Endothelial cell of umbilical vein (primary cell): ENCODE measurements at regions not wholly inside any gene's neighbourhood (a gene's known extent, or its start where the extent isn't known, plus 50 kb on each side); places are given as distances from the start of the nearest gene placed in this dataset.

Experiments
- BruUV-seq: library from RNA; stranded (reverse); fragments of 400-500 nt; replicated peaks from 2 replicates; lab custom pipeline; 2021; lab: Mats Ljungman, UMichigan
- CTCF ChIA-PET: fragments of 300-600, 350-600 bp; sonication (Branson Sonifier 250); formaldehyde crosslinking; loops from one replicate; lab custom pipeline; 2021; ENCODE audit warnings: antibody characterized with exemption, inconsistent platforms; lab: Charles Lee
- POLR2A ChIA-PET: fragments of 300-600, 350-600 bp; sonication (Branson Sonifier 250); formaldehyde crosslinking; loops from one replicate; lab custom pipeline; 2021; ENCODE audit warnings: antibody characterized with exemption, inconsistent platforms; lab: Charles Lee
- DNase-seq: peaks from one replicate; pipeline ENCODE4 v3.0.0-alpha.2; 2011; ENCODE audit warnings: low read depth, low spot score
- FAIRE-seq: peaks from 2 replicates; lab custom pipeline; 2011; peaks lifted over from hg19 to GRCh38; lab: Jason Lieb, UNC
- H2AFZ ChIP-seq: 2 replicates; pipeline ENCODE4 v1.6.0; 2012; ENCODE audit warnings: low read depth, low read length, control low read depth, inconsistent platforms
- H3K27ac ChIP-seq: 2 replicates; pipeline ENCODE4 v1.5.1; 2011; ENCODE audit warnings: low read depth, mild to moderate bottlenecking, control low read depth, low read length, moderate library complexity; ENCODE audit not compliant: insufficient read depth
- H3K27me3 ChIP-seq, 2 experiments: 2 replicates each; pipeline versions ENCODE4 v1.6.0 to v1.6.1; 2011; ENCODE audit warnings: low read length in 2 of 2, mixed read lengths in 1 of 2; ENCODE audit not compliant: control insufficient read depth in 2 of 2, insufficient read depth in 2 of 2
- H3K36me3 ChIP-seq, 2 experiments: 2 replicates in 1 of 2; 3 replicates in 1 of 2; pipeline ENCODE4 v1.5.1; 2011; ENCODE audit warnings: low read length in 2 of 2, mild to moderate bottlenecking in 1 of 2, moderate library complexity in 1 of 2; ENCODE audit not compliant: control insufficient read depth in 2 of 2, insufficient read depth in 2 of 2; ENCODE audit errors: extremely low read depth in 1 of 2
- H3K4me1 ChIP-seq: 3 replicates; pipeline ENCODE4 v1.5.1; 2011; ENCODE audit warnings: mild to moderate bottlenecking, low read length; ENCODE audit not compliant: control insufficient read depth, insufficient read depth; ENCODE audit errors: extremely low read depth
- H3K4me2 ChIP-seq: 2 replicates; pipeline ENCODE4 v1.6.1; 2011; ENCODE audit warnings: low read length, control low read depth, mixed read lengths; ENCODE audit not compliant: insufficient read depth
- H3K4me3 ChIP-seq, 3 experiments: fragments of 200-600 bp in 1 of 3; sonication (generic), shearing (Covaris generic) in 1 of 3; replicated peaks in 1 of 3; 2 replicates each; pipeline ENCODE4 v1.5.1; 2011 to 2016; ENCODE audit warnings: control low read depth in 3 of 3, low read length in 3 of 3, mild to moderate bottlenecking in 2 of 3, inconsistent platforms in 1 of 3, low read depth in 1 of 3, moderate library complexity in 1 of 3; ENCODE audit not compliant: insufficient read depth in 1 of 3
- H3K79me2 ChIP-seq: 2 replicates; pipeline ENCODE4 v1.6.0; 2012; ENCODE audit warnings: low read length, inconsistent platforms; ENCODE audit not compliant: control insufficient read depth, insufficient read depth
- H3K9ac ChIP-seq: replicated peaks from 2 replicates; pipeline ENCODE3; 2011; ENCODE audit warnings: low read length, control low read depth; ENCODE audit not compliant: insufficient read depth; ENCODE audit errors: extremely low read depth
- H3K9me1 ChIP-seq: replicated peaks from 3 replicates; pipeline ENCODE4 v1.6.0; 2011; ENCODE audit warnings: mild to moderate bottlenecking, low read length; ENCODE audit not compliant: control insufficient read depth, insufficient read depth; ENCODE audit errors: extremely low read depth
- H3K9me3 ChIP-seq: replicated peaks from 2 replicates; pipeline ENCODE4 v1.5.1; 2012; ENCODE audit warnings: low read length, inconsistent platforms; ENCODE audit not compliant: control insufficient read depth, insufficient read depth
- H4K20me1 ChIP-seq: replicated peaks from 2 replicates; pipeline ENCODE3; 2011; ENCODE audit warnings: mild to moderate bottlenecking, low read length; ENCODE audit not compliant: control insufficient read depth, insufficient read depth; ENCODE audit errors: extremely low read depth
- EZH2 ChIP-seq: IDR thresholded peaks from 2 replicates; pipeline ENCODE4 v1.6.1; 2012; ENCODE audit warnings: borderline replicate concordance, low read depth, mild to moderate bottlenecking, moderate library complexity, low read length, inconsistent platforms; ENCODE audit not compliant: severe bottlenecking
- FOS ChIP-seq: IDR thresholded peaks from 2 replicates; pipeline ENCODE4 v1.6.1; 2011; ENCODE audit warnings: mild to moderate bottlenecking, low read length, moderate library complexity, borderline replicate concordance; ENCODE audit not compliant: insufficient read depth
- GATA2 ChIP-seq: IDR thresholded peaks from 2 replicates; pipeline ENCODE4 v1.7.0; 2011; ENCODE audit warnings: low read depth, mild to moderate bottlenecking, moderate library complexity, mixed read lengths, low read length; ENCODE audit not compliant: insufficient read length, insufficient read depth
- JUN ChIP-seq: IDR thresholded peaks from 2 replicates; pipeline ENCODE4 v1.6.1; 2011; ENCODE audit warnings: borderline replicate concordance, low read depth; ENCODE audit not compliant: insufficient read length, insufficient read depth
- MYC ChIP-seq: IDR thresholded peaks from one replicate; pipeline ENCODE4 v1.6.1; 2011; ENCODE audit warnings: mild to moderate bottlenecking, low read depth, low read length
- POLR2A ChIP-seq: IDR thresholded peaks from 2 replicates; pipeline ENCODE4 v1.6.1; 2012; ENCODE audit warnings: low read depth, mild to moderate bottlenecking, control low read depth, low read length
- POLR2AphosphoS5 ChIP-seq: IDR thresholded peaks from 2 replicates; pipeline ENCODE4 v1.6.1; 2012; ENCODE audit warnings: low read depth, mild to moderate bottlenecking, control low read depth, low read length, moderate library complexity; ENCODE audit not compliant: insufficient read depth
- dilution Hi-C: fragments of 300-500 bp; cut with MboI; formaldehyde crosslinking; loops from one replicate; pipeline ENCODE4 v1.15.0; 2019; ENCODE audit warnings: low sequenced_read_pairs; ENCODE audit not compliant: extremely low pct_ligation_motif_present
- intact Hi-C: fragments of 100-400 bp; cut with micrococcal nuclease; formaldehyde crosslinking; loops from one replicate; pipeline ENCODE4 v1.10.0; 2022
- TF ChIP-seq, protein P1 (sequence below), 2 donors: IDR thresholded peaks; 1 replicate in 1 of 2; 2 replicates in 1 of 2; pipeline ENCODE4 v1.5.1; 2011; ENCODE audit warnings: low read length in 2 of 2, mild to moderate bottlenecking in 2 of 2, moderate library complexity in 2 of 2, control low read depth in 1 of 2, inconsistent platforms in 1 of 2, low read depth in 1 of 2; ENCODE audit not compliant: insufficient read depth in 1 of 2; ENCODE audit errors: extremely low read depth in 1 of 2
- TF ChIP-seq, protein P2 (sequence below): IDR thresholded peaks from 2 replicates; pipeline ENCODE4 v1.6.1; 2011; ENCODE audit not compliant: insufficient read depth, insufficient read length

DNA sequence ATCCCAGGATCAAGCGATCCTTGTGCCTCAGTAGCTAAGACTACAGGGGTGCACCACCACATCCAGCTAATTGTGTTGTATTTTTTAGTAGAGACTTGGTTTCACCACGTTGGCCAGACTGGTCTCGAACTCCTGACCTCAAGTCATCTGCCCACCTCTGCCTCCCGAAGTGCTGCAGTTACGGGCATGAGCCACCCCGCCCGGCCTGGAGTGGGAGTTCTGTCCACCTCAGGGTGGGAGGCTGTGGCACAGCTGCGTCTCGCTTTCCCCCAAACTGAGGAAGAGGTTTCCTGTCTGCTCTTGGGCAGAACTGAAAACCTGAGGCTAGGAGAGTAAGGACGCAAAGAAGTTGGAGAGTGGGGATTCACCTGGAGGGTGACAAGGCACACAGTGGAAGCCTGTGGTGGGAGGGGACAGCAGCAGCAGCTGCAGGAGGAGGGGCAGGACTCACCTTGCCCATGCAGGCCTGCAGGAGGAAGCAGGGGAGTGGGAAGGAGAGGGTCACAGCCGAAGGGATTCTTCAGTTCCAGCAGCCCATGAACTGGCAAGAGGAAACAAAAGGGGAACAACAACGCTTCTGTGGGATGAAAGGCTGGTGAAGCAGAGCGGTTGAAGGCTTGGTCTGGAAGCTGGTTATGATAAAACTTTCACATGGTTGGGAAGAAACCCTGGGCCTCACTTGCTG is 181.4 kb downstream of the GAS1 start:
- Histone ChIP-seq H3K9ac (no peak overlapping the region), H3K36me3 (no peaks in the 10 kb centered on the region), H3K4me2 (no peak overlapping the region), H3K9me3 (no peaks in the 10 kb centered on the region), H3K4me3 (no peak overlapping the region), H4K20me1 (no peaks in the 10 kb centered on the region), H3K79me2 (no peaks in the 10 kb centered on the region), H3K27ac (no peak overlapping the region), H3K27me3 (no peaks in the 10 kb centered on the region), H3K9me1 (no peaks in the 10 kb centered on the region), H3K4me1 (no peaks in the 10 kb centered on the region), H2AFZ (no peak overlapping the region)
- dilution Hi-C loops (no loop called here), intact Hi-C loops (no loop called here)
- CTCF ChIA-PET, result no interaction called here
- TF ChIP-seq, protein P1, sequence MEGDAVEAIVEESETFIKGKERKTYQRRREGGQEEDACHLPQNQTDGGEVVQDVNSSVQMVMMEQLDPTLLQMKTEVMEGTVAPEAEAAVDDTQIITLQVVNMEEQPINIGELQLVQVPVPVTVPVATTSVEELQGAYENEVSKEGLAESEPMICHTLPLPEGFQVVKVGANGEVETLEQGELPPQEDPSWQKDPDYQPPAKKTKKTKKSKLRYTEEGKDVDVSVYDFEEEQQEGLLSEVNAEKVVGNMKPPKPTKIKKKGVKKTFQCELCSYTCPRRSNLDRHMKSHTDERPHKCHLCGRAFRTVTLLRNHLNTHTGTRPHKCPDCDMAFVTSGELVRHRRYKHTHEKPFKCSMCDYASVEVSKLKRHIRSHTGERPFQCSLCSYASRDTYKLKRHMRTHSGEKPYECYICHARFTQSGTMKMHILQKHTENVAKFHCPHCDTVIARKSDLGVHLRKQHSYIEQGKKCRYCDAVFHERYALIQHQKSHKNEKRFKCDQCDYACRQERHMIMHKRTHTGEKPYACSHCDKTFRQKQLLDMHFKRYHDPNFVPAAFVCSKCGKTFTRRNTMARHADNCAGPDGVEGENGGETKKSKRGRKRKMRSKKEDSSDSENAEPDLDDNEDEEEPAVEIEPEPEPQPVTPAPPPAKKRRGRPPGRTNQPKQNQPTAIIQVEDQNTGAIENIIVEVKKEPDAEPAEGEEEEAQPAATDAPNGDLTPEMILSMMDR (IDR thresholded peaks at IDR 0.05; ENCODE audit: extremely low read depth in 1 of 2, insufficient read depth in 1 of 2, low read depth in 1 of 2, low read length in 2 of 2), result no peak
- TF ChIP-seq, protein P2, sequence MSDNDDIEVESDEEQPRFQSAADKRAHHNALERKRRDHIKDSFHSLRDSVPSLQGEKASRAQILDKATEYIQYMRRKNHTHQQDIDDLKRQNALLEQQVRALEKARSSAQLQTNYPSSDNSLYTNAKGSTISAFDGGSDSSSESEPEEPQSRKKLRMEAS, result no peak
- TF ChIP-seq GATA2 (no peak), EZH2 (no peak), POLR2AphosphoS5 (no peak), JUN (no peak), FOS (no peak), POLR2A (no peak), MYC (no peak)
- FAIRE-seq, result no peak
- POLR2A ChIA-PET, result no interaction called here
- no peak for DNase-seq
- BruUV-seq, result no TSS peak
